ENCODE measurements at regions not wholly inside any gene's neighbourhood (a gene's known extent, or its start where the extent isn't known, plus 50 kb on each side); places are given as distances from the start of the nearest gene placed in this dataset.
"Not testable (repeated sequence)": the region's sequence is repeated elsewhere in the genome, so short reads cannot be mapped to it uniquely, and the experiment has no call there.

DNA sequence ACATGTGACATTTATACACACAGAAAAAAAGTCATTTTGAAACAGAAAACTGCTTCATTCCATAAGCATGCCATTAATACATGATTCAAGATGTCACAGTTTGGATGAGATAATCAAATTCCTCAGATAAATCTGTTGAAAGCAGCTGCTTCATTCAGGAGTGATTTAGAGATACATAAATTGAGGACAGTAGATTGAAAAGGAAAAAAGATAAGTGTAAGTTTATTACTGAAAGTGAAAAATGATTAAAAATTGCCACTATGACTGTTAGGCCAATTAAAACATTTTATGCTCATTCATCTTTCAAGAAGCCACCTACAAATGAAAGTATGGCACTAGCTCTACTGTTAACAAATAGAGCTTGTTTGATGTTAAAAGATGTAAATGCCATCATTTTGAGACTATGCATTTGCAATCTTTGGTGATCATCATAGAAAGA is 136.9 kb upstream of the CDK6 start:
- no peak for DNase-seq (ENCODE audit: low read depth)

DNA sequence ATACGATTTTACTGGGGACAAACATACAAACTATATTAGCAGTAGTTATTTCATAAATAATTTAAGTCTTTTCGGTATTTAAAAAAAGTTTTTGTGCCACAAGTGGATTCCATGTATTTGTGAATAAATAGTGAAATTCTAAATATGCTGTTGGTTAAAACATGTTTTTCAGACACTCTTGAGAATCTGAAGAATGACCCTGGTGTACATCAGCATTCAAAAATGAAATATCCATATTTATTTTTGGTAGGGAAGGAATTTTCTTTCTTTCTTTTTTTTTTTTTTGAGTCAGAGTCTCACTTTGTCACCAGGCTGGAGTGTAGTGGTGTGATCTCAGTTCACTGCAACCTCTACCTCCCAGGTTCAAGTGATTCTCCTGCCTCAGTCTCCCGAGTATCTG is 136.1 kb upstream of the CDK6 start:
- no peak for DNase-seq (ENCODE audit: low read depth)

DNA sequence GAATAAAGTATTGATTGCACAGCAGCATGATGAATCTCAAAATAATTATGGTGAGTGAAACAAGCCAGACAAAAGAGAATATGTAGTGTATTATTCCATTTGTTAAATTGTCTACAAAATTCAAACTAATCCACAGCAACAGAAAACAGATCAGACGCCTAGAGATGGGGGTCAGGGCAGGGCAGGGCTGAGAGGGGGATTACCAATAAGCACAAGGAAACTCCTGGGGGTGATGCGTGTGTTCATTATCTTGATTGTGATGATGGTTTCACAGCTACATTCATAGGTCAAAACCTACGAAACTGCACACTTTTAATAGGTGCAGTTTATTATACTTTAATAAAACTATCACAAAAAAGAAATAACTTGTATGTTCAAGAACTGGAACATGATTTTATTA is 132.7 kb upstream of the CDK6 start:
- DNase-seq (ENCODE audit: low read depth), result no peak

DNA sequence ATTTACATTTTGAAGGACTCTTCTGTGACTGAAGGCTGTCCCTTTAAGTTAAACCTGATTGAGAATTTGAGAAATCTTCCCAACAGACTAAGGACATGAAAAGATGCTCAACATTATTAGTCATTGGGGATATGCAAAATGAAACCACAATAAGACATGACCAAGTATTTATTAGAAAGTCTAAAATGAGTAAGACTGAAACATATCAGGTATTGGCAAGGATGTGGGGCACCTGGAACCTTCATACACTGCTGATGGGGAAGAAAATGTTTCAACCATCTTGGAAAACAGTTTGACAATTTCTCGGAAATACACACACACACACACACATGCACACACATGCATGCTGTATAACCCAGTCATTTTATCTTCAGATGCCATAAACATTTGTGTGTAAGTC is 132.1 kb upstream of the CDK6 start:
- DNase-seq (ENCODE audit: low read depth), result no peak

DNA sequence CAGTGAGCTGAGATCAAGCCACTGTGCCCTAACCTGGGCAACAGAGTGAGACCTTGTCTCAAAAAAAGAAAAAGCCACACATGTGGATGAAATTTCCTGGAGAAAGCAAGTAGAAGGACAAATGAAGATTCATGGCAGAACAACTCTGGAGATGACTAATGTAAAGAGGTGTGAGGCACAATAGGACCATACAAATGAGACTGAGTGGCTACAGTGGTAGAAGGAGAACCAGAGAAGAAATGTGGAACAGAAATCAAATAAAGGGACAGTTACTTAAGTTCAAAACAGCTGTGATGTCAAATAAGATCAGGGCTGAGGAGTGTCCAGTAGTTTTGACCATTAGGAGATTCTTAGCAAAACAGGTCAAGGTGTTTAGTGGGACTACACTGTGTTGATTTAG is 130.9 kb upstream of the CDK6 start:
- no peak for DNase-seq (ENCODE audit: low read depth)

DNA sequence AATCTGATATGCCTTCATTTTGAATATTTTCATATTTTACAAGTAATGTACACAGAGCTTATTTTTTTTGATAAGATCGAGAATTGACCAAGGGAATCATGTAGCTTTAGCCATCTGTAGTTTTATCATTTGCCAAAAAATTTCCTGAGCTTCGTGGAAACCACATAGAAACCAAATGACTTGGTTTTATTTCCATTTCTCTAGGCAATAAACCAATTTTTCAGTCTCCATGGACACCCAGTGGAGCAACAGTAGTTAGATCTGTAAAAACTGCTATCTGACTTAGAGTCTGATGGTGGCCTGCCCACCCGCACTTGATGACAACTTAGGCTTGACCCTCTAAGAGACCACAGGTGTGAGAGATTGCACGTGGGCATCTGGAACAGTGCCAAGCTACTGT is 127.8 kb upstream of the CDK6 start:
- DNase-seq (ENCODE audit: low read depth), result peak; percentile 35

DNA sequence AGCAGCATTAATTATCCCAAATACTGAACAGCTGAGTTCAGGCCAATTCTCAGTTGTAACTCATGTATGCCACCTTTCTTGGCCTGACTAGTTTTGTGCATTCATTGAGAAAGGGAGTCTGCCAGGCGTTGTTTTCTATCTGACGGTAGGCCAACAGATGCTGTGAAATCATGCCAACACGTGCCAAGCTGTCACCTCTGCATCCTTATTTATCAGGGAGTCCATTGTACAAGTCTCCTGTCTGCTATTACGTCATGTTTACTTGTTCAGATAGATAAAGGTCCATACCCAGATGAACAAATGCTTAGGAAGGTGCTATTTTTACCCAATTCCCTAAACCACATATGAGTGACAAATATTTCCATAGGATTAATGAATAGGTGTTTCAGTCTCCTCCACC is 127.2 kb upstream of the CDK6 start:
- DNase-seq (ENCODE audit: low read depth), result no peak

DNA sequence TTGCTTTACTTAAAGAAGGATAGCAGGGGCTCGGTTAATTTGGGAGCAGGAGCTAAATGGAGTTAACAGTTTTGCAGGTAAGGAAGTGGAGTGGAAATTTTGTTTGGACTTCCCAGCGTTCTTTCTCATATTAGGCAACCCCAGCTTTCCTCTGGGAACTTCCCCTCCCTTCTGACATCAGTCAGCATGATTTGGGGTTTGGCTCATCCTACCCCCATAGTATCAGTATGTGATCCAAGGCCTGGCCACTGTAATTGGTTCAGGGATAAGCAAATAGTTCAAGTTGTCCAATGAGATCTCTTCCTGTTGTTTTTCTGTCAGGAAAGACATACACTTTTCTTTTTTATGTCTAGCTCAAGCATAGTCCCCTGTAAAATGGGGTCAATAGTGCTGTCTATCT is 125.6 kb upstream of the CDK6 start:
- DNase-seq (ENCODE audit: low read depth), result no peak

DNA sequence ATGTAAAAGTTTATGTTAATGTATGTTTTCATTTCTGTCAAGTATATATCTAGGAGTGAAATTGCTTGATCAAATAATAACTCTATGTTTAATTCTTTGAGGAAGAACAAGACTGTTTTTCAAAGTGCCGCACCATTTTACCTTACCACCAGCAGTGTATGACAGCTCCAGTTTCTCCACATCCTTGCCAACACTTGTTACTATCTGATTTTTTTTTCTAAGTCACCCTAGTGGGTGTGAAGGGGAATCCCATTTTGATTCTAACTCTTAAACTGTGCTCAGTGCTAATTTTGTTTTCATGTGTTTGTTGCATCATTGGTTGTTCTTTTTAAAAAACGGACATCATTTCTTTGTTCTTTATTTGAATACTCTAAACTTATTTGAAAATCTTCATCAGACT is 120.2 kb upstream of the CDK6 start:
- no peak for DNase-seq (ENCODE audit: low read depth)

DNA sequence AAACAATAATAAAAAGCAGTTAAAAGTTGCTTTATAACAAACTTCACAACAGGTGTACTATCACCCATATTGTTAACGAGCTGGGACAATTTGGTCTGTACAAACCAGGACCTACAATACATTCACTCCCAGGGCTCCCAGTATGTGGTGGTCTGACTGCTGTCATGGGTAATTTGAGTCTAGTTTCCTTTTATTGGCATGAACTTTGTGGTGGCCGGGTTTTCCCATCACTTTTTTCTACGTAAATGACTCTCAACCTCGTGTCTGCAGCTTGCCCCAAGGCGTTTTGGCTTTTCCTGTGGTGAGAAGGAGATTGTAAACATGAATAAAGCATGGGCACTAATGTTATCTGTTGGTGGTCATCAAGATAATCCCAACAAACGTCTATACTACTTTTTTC is 118.7 kb upstream of the CDK6 start:
- no peak for DNase-seq (ENCODE audit: low read depth)

DNA sequence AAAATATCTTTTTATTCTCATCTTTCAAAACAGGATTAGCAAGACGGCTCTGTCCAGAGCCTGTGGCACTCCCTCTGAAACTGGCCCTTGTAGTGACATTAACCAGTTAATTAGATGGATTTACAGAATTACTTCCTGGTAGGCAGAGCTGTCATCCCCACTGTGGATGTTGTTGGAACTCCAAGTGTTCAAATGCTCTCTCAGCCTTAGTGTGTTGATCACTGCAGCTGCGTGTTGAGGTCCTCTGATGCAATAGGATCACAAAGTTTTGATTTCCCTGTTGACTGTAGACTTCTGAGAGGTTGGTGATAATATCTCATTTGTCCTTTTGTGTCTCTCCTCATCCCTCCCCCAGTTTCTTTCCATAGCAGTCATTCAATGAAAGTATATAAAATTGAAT is 117.3 kb upstream of the CDK6 start:
- no peak for DNase-seq (ENCODE audit: low read depth)

DNA sequence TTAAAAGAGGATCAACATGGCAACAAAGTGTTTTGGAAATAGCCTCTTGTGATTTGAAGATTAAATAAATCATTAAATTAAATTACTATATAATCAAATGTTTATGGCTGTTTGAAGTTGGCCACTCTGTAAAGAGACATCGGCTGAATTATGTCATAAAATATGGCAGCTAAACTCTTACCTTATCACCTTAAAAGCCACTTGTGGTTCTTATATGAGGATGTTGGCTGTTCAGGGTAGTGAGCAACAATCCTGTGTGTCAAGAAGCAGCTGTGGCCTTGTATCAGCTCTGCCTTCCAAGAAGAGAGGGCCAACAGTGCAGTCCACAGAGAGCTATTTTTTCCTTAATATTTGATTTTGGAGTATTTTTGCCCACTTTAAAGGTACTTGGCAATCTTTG is 113.4 kb upstream of the CDK6 start:
- no peak for DNase-seq (ENCODE audit: low read depth)

DNA sequence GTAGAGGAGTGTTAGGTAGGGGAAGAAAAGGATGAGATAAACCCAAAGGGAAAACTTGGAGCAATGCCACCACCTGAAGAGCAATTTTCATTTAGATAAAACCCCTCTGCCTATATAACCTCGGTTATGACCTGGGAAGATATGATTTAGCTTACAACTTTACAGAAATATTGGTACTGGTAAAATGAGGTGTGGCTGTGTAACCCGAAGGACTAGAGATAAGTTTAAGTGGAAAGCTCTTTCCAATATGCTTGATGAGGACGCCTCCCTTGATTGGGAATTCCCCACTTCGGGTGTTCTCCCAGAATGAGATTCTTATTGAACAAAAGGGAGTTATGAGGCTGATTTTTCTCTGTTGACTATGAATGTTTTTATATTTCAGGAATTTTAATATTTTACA is 109.5 kb upstream of the CDK6 start:
- DNase-seq (ENCODE audit: low read depth), result no peak

DNA sequence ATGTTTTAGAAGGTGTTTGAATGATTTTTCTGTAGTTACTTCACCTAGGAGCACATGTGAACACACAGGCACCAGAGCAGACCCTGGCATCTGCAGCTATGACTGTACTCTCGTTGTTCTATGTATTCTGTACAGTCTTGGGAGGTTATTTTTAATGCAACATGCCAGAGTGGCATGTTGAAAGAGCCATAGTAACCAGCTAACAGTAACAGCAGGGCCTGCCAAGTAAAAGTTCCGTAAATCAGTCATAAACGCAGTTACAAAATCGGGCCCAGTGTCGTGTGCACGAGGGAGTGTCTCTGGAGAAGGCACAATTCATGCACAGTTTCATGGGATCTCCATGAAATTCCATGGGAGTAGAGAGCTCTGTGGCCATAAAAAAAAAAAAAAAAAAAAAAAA is 108.3 kb upstream of the CDK6 start:
- peak; percentile 26 for DNase-seq (ENCODE audit: low read depth)

DNA sequence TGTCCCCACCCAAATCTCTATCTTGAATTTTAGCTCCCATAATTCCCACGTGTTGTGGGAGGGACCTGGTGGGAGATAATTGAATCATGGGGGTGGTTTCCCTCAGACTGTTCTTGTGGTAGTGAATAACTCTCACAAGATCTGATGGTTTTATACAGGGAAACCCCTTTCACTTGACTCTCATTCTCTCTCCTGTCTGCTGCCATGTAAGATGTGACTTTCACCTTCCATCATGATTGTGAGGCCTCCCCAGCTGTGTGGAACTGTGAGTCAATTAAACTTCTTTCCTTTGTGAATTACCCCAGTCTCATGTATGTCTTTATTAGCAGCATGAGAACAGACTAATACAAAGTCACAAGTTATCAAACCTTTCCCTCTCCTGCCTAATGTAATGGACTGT is 106.3 kb upstream of the CDK6 start:
- not testable (repeated sequence) for DNase-seq (ENCODE audit: low read depth)

DNA sequence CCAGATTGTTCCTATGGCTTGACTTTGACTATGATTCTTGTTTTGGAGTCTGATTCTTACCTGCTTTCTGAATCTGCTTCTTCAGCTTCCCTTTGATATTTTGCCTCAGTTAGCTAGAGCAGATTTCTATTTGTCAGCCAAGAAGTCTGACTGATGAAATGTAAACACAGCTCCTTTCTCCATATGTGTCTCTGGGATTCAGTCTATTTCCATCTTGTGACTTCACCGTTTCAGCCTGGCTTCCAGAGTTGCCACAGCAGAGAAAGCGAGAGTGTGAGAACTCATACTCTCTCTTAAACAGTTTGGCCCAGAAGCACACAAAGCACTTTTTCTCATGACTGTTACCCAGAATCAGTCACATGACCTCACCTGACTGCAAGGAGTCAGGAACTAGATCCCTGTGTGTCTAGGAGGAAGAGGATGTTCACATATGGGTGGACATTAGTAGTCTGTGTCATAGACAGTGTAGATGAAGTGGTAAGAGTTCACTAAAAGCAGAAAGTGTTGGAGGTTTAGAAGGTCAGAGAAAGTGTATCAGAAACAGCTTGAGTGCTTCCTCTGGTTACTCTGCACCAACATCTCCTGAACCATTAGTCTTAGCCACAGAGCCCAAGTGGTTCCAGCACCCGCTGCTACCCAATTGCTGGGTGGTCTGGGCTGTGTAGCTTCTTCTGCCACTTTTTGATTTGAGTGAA is 103.4 kb upstream of the CDK6 start:
- no peak for DNase-seq (ENCODE audit: low read depth)

DNA sequence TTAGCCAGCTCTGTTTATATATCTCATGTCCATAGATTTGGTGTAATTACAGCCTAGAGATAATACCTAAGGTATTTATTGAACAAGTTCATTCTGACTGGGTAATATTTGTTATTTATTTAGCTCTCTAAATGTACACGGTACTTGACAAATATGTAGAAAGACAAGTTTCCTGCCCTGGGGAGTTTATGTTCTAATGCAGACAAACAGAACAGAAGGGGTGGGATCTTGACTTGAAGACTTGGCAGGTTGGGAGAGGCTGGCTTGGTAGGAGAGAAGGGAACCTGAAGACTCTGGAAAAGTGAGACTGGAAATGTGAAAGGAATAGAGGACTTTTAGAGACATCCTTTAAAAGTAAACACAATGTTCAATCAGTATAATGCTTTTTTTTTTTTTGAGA is 97.7 kb upstream of the CDK6 start:
- DNase-seq (ENCODE audit: low read depth), result no peak

DNA sequence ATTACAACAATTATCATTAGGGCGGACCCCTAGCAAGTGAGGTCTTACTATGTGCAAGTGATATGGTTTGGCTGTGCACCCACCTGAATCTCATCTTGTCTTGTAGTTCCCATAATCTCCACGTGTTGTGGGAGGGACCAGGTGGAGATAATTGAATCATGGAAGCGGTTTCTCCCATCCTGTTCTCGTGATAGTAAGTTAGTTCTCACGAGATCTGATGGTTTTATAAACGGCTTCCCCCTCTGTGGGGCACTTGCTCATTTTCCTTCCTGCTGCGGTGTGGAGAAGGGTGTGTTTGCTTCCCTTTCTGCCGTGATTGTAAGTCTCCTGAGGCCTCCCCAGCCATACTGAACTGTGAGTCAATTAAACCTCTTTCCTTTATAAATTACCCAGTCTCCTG is 96.1 kb upstream of the CDK6 start:
- no peak for DNase-seq (ENCODE audit: low read depth)

DNA sequence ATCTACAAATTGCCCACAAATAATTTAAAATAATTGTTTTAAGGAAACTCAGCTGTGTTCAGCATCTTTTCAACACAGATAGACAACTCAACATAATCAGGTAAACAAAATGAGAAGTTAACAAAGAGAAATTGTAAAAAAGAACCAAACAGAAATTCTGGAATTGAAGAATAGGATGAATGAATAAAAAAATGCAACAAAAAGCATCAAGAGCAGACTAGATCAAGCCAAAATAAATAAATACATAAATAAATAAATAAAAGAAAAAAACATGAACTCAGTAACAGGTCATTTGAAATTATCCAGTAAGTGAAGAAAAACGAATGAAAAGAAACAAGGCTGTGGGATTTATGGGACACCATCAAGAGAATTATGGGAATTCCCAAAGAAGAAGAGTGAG is 94.0 kb upstream of the CDK6 start:
- no peak for DNase-seq (ENCODE audit: low read depth)

DNA sequence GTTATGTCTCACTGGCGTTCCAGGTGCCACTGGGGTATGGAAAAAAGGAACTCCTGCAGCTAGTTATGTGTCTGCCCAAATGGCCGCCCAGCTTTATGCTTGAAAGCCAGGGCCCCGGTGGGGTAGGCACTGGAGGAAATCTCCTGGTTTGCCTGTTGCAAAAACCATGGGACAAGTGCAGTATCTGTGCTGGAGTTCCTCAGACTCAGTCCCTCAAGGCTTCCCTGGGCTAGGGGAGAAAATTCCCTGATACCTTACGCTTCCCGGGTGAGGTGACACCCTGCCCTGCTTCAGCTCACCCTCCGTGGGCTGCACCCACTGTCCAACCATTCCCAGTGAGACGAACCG is 90.3 kb upstream of the CDK6 start:
- no peak for DNase-seq (ENCODE audit: low read depth)

DNA sequence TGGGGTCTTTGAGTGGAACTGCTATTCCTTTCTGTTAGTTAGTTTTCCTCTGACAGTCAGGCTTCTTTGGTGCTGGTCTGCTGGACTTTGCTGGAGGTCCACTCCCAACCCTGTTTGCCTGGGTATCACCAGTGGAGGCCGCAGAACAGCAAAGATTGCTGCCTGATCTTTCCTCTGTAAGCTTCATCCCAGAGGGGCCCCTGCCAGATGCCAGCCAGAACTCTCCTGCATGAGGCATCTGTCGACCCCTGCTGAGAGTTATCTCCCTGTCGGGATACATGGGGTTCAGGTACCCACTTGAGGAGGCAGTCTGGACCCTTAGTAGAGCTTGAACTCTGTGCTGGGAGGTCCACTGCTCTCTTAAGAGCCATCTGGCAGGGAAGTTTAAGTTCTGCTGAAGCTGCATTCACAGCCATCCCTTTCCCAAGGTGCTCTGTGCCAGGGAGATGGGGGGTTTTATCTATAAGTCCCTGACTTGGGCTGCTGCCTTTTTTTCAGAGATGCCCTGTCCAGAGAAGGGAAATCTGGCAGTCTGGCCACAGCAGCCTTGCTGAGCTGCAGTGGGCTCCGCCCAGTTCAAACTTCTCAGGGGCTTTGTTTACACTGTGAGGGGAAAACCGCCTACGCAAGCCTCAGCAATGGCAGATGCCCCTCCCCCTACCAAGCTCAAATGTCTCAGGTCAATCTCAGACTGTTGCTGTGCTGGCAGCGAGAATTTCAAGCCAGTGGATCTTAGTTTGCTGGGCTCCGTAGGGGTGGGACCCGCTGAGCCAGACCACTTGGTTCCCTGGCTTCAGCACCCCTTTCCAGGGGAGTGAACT is 89.7 kb upstream of the CDK6 start:
- DNase-seq (ENCODE audit: low read depth), result no peak

DNA sequence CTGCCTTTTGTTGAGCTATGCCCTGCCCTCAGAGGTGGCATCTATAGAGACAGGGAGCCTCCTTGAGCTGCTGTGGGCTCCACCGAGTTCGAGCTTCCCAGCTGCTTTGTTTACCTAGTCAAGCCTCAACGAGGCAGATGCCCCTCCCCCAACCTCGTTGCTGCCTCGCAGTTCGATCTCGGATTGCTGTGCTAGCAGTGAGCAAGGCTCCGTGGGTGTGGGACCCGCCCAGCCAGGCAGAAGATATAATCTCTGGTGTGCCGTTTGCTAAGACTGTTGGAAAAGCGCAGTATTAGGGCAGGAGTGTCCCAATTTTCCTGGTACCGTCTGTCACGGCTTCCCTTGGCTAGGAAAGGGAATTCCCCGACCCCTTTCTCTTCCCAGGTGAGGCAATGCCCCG is 88.4 kb upstream of the CDK6 start:
- no peak for DNase-seq (ENCODE audit: low read depth)

DNA sequence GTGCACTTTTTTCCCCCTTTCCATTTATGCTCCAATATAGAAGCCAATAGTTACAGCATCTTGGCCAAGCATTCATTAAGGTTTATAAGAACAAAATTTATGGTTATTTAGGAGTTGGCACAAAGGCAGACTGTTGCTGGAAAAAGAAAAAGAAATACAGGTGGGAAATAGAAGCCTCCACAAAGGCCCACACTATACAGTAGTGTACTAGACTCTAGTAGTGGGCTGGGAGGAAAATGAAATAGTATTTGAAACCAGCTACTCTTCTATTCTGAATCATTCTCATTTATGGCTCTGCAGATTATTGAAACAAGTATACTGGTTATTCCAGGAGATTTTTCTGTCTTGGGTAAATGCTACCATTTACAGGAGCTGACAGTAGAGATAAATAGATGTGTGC is 80.9 kb upstream of the CDK6 start:
- DNase-seq (ENCODE audit: low read depth), result no peak

DNA sequence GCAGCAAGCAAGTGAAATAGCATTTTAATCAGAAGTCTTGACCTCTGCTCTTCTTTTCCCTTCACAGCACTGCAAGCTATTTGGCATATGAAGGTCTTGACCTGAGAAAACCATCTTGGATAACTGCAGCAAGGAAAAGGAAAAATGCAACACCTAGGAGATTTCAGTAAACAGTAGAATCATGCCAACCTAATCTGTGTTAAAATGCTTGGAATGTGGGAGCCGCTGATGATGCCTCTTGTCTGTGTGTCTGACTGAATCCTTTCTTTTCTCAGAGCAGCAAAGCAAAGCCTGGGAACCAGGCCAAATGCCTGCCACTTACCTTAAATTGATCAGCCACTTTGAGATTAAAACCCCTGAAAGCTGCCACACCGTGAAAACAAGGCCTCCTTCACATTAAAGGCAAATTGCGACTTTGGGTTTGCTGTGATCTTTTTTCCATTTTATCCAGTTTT is 80.4 kb upstream of the CDK6 start:
- no peak for DNase-seq (ENCODE audit: low read depth)

Measured in stromal cell of bone marrow (primary cell).